Activated naive CD8-positive, alpha-beta T cell treated with anti-CD3 and anti-CD28 coated beads, Interleukin-2, amount 50 U/mL, for 24 hours (primary cell): ENCODE measurements at regions not wholly inside any gene's neighbourhood (a gene's known extent, or its start where the extent isn't known, plus 50 kb on each side); places are given as distances from the start of the nearest gene placed in this dataset.
A peak's percentile ranks its signal among the peaks of the same experiment; 100 is the strongest.

ENCODE experiments used
- ATAC-seq: fragments of 150-1000 bp; cut with Tn5 transposase; one replicate; pipeline ENCODE4 v1.10.0; 2021
- DNase-seq: peaks from one replicate; pipeline ENCODE4 v3.0.0; 2021
- H3K27ac Mint-ChIP-seq: one replicate; pipeline ENCODE4 v1.8.0; 2021; ENCODE audit warnings: mild to moderate bottlenecking, mixed read lengths
- H3K27me3 Mint-ChIP-seq: one replicate; pipeline ENCODE4 v1.8.0; 2021; ENCODE audit warnings: mixed read lengths
- H3K36me3 Mint-ChIP-seq: one replicate; pipeline ENCODE4 v1.8.0; 2021; ENCODE audit warnings: low read depth, mixed read lengths
- H3K4me1 Mint-ChIP-seq: one replicate; pipeline ENCODE4 v1.8.0; 2021; ENCODE audit warnings: mixed read lengths
- H3K4me3 Mint-ChIP-seq: one replicate; pipeline ENCODE4 v1.8.0; 2021; ENCODE audit warnings: mild to moderate bottlenecking, moderate library complexity, mixed read lengths
- H3K9me3 Mint-ChIP-seq: one replicate; pipeline ENCODE4 v1.8.0; 2021; ENCODE audit warnings: mixed read lengths

DNA sequence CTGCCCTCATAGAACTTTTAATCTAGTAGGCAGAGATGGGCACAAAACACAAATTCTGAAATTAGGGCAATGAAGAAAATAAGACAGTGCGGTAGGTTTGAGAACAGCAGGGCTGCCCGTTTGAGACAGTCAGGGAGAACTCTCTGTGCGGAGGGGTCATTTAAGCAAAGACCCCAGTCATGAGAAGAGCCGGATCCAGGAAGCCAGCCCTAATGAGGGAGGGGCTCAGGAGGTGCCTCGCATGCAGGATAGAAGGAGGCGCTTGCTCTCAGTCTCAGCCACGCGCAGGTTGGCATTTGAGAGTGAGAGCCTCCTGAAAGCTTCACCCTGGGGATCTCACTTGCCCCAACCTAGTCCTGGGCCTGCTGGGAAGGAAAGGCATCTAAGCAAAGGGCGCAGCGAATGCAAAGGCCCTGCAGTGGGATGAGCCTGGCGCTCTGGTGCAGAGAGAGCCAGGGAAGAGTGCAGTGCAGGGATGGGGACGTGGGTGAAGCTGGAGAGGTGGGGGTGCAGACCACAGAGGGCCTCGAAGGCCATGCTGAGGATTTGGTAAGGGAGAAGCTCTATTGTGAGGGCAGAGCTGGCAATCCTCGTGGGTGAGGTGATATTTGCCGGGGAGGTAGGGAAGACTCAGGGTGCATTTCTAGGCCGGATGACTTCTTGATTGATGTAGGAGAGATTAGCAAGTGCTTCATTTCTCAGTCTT is 130.0 kb upstream of the PTPN1 start:
- Mint-ChIP-seq H3K4me3 (no peak overlapping the region), H3K9me3 (no peaks in the 10 kb centered on the region), H3K27me3 (peaks cover 2% of the 10 kb centered on the region), H3K4me1 (peaks cover 37% of the 10 kb centered on the region), H3K27ac (peak overlapping the region; percentile 62), H3K36me3 (no peaks in the 10 kb centered on the region)
- DNase-seq (no peak), ATAC-seq (no peak)

DNA sequence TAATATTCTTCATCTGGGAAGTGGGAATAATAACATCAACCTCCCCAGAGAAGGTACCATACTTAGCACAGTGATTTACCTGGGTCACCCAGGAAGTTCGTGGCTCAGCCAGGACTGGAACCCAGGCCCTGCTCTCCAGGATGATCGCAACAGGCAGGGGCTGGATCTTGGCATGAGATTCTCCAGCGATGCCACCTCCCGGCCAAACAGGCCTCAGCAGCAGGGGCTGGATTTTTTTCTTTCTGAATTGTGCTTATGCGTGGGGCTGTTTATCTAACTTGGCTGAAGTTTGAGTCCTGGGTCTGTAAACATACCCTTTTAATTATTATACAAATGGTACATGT is 129.5 kb upstream of the PTPN1 start:
- H3K27ac Mint-ChIP-seq = no peak overlapping the region

DNA sequence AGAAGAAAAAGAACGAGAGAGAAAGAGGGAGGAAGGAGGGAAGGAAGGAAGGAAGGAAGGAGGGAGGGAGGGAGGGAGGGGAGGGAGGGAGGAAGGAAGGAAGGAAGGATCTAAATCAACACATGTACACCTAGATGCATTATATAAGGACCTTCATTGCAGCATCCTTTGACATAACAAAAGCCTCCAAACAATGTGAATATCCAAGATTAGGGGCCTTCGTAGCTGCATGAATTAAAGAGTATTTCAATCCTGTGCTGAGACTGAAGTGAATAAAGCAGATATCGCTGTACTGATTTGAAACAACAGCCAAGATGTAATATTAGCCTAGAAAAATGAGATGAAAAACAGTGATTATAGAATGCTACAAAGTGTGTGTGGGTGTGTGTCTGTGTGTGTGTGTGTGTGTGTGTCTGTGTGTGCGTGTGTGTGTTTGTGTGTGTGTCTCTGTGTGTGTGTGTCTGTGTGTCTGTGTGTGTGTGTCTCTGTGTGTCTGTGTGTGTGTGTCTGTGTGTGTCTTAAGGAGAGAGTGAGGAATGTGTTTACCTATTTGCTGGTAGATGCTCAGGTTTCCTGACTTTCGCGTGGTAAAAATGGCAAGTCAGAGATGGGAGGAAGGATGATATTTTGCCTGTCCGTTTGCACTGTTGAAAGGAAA is 129.0 kb upstream of the PTPN1 start:
- Mint-ChIP-seq H3K4me1 (peaks cover 47% of the 10 kb centered on the region), H3K27me3 (peaks cover 2% of the 10 kb centered on the region), H3K4me3 (no peak overlapping the region), H3K36me3 (no peaks in the 10 kb centered on the region), H3K27ac (peak overlapping the region; percentile 65), H3K9me3 (no peaks in the 10 kb centered on the region)
- ATAC-seq = no peak
- no peak for DNase-seq

More for the DNA sequence above, 129.5 kb upstream of the PTPN1 start:
- DNase-seq = no peak
- no peak overlapping the region for H3K4me3 Mint-ChIP-seq
- H3K36me3 Mint-ChIP-seq = no peaks in the 10 kb centered on the region
- H3K9me3 Mint-ChIP-seq = no peaks in the 10 kb centered on the region
- no peak for ATAC-seq
- peaks cover 41% of the 10 kb centered on the region for H3K4me1 Mint-ChIP-seq
- peaks cover 2% of the 10 kb centered on the region for H3K27me3 Mint-ChIP-seq

DNA sequence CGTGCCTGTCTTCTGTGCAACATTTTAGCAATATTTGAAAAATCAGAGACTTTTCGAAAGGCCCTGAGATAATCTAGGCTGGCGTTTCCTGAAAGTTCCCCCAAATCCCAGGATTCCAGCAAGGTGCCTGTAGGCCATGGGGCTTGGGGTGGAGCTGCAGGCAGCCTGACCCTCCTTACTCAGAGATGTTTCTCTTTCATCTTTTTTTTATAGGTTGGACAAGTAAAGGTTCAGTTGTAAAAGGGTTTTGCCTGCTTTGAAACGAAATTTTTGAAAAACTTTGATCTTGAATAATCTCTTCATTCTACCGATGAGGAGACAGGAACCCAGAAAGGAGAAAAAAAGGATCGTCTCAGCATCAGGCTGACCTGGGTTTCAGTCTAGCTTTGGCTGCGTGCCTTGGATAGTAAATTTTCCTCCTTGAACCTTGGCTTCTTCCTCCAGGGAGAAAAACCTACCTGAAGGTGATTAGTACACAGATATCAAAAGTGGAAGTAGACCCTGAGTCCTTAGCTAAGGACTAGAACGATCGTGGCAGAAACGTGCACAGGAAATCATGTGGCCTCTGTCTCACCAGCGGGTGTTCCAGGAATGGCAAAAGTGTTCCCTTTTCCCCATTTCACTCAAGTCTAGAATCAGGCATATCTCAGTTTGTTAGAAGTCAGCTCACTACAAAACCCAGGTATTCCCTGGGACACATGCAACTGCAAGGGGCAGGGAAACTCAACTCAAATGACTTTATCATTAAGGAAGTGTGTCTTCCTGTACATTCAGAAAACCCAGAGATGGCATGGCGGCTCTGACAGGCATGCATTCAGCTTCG is 128.2 kb upstream of the PTPN1 start:
- H3K9me3 Mint-ChIP-seq = no peaks in the 10 kb centered on the region
- peaks cover 2% of the 10 kb centered on the region for H3K27me3 Mint-ChIP-seq
- ATAC-seq (no peak), DNase-seq (peak; percentile 22)
- peak overlapping the region; percentile 27 for H3K4me3 Mint-ChIP-seq
- H3K4me1 Mint-ChIP-seq = peaks cover 52% of the 10 kb centered on the region
- H3K36me3 Mint-ChIP-seq = no peaks in the 10 kb centered on the region
- H3K27ac Mint-ChIP-seq = peak overlapping the region; percentile 79

DNA sequence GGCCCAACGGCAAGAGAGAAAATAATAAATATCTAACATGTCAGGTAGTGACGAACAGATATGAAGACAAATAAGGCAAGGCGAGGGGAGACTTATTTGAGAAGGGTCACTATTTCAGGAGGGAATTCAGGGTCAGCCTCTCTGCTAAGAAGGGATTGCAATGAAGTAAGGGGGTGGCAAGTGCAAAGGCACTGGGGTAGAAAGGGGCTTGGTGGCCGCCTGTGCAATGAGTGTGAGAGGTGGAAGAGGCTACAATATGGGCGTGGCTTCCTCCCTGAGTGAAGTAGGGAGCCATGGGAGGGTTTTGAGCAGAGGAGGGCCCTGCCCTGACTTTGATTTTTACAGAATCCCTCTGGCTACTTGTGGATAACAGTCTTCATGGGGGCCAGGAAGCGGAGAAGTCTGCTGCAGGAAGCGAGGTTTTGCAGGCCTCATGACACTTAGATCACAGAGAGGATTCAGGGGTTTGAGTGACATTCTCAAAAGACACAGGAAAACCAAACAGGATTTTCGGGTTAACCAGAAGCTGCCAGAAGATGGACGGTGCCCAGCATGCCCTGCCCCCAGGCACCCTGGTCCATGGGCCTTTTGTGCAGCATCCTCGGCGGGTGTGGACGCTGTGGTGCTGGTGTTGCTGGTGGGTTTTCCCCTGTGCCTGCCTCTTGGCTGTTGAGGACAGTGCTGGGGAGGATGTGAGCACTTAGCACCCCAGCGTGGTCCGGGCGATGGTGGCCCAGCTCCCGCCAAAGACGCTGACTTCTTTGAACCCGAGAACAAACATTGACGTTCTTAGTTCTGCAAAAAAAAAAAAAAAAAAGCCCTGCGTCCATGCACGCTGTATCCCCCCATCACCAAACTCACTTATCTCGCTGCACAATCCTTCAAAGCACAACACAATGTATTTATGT is 124.2 kb upstream of the PTPN1 start:
- peak overlapping the region; percentile 32 for H3K4me3 Mint-ChIP-seq
- no peaks in the 10 kb centered on the region for H3K9me3 Mint-ChIP-seq
- DNase-seq (peak; percentile 64), ATAC-seq (peak; percentile 91)
- peaks cover 3% of the 10 kb centered on the region for H3K27me3 Mint-ChIP-seq
- H3K36me3 Mint-ChIP-seq = no peaks in the 10 kb centered on the region
- H3K4me1 Mint-ChIP-seq = peaks cover 61% of the 10 kb centered on the region
- peak overlapping the region; percentile 77 for H3K27ac Mint-ChIP-seq

DNA sequence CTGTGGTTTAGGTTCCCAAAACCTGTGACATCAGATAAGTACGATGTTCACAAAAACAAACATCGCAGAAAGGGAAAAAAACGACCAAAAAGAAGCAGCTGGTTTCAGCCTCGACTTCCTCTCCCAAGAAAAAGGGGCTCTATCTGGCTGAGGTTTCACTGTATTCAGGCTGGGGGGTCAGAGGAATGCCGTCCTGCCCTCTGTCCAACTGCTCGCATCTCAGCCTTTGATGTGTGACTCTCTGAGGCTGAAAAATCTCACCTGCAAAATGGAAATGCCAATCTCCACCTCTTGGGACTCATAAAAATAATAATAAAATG is 123.6 kb upstream of the PTPN1 start:
- no peaks in the 10 kb centered on the region for H3K9me3 Mint-ChIP-seq
- H3K27ac Mint-ChIP-seq = peak overlapping the region; percentile 77
- no peak for ATAC-seq
- DNase-seq = no peak
- no peaks in the 10 kb centered on the region for H3K36me3 Mint-ChIP-seq
- H3K4me3 Mint-ChIP-seq = peak overlapping the region; percentile 32
- peaks cover 3% of the 10 kb centered on the region for H3K27me3 Mint-ChIP-seq
- H3K4me1 Mint-ChIP-seq = peaks cover 55% of the 10 kb centered on the region

DNA sequence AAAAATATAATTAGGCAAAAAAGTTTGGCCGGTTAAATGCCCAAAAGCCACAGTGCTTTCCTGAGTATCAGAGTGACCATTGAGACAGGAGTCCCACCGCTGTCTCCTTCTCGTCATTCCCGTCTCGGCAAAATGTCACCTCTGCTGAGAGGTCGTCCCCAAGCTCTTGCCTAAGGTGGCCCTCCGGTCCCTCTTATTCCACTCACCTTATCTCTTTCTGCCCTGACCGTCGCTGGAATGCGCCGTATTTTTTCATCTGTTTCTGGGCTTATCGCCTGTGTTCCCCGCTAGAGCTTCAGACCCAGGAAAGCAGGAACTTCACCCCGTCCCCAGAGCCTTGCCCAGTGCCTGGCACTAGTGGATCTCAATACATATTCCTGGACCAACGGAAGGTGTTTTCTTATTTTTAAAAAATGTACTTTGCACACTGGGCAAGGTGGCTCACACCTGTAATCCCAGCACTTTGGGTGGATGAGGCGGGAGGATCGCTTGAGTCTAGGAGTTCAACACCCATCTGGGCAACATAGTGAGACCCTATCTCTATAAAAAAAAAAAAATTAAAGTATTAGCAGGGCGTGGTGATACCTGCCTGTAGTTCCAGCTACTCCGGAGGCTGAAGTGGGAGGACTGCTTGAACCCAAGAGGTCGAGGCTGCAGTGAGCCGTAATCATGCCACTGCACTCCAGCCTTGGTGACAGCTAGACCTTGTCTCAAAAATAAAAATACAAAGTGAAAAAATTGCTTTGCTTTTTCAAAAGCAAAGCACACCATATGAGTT is 122.8 kb upstream of the PTPN1 start:
- no peak overlapping the region for H3K4me3 Mint-ChIP-seq
- DNase-seq = no peak
- peaks cover 50% of the 10 kb centered on the region for H3K4me1 Mint-ChIP-seq
- H3K36me3 Mint-ChIP-seq = no peaks in the 10 kb centered on the region
- H3K9me3 Mint-ChIP-seq = no peaks in the 10 kb centered on the region
- H3K27ac Mint-ChIP-seq = no peak overlapping the region
- ATAC-seq = no peak
- peaks cover 3% of the 10 kb centered on the region for H3K27me3 Mint-ChIP-seq

DNA sequence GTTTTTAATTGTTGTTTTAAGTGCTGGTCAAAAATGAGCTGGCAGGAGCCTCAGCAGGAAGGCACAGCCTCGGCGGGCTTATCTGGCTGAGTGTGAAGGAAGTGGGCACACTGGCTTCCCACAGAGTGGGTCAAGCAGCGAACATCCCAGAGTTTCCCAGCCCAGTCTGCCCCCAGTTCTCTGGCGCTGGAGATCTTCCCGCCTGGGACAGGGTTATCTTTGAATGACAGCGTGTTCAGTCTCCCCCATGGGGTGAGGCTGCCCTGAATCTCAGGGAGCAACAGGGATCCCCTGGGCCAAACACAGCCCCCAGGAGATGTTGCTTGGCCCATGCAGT is 122.2 kb upstream of the PTPN1 start:
- H3K9me3 Mint-ChIP-seq = no peaks in the 10 kb centered on the region
- DNase-seq (no peak), ATAC-seq (no peak)
- peaks cover 45% of the 10 kb centered on the region for H3K4me1 Mint-ChIP-seq
- peaks cover 3% of the 10 kb centered on the region for H3K27me3 Mint-ChIP-seq
- no peaks in the 10 kb centered on the region for H3K36me3 Mint-ChIP-seq
- H3K27ac Mint-ChIP-seq = no peak overlapping the region
- H3K4me3 Mint-ChIP-seq = no peak overlapping the region

DNA sequence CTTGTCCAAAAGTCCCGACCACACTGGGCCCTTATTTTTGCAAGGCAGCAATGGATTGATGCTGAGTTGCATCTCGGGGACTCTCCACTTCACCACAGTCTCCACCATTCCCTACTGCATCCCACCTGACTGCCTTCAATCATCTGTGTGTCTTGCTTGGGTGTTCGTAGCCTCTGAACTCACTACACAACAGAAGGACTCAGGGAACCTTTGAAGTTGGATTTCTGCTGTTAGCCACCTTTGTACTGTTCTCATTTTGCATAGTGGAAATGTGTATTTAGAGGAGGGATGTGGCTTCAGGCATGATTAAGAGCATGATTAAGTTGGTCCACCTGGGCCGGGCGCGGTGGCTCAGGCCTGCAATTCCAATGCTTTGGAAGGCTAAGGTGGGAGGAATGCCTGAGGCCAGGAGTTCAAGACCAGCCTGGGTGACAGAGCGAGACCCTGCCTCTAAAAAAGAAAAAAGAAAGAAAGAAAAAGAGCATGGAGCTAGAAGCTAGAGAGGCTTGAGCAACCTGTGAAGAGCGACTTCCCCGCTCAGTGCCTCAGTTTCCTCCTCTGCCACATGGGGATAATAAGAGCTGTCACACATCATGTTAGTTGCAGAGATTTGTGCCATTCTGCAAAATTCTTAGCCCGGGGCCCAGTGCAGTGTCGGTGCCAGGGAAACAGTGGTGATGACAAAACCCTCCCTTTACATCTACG is 121.3 kb upstream of the PTPN1 start:
- peaks cover 36% of the 10 kb centered on the region for H3K4me1 Mint-ChIP-seq
- no peak overlapping the region for H3K27ac Mint-ChIP-seq
- H3K36me3 Mint-ChIP-seq = no peaks in the 10 kb centered on the region
- no peak overlapping the region for H3K4me3 Mint-ChIP-seq
- peaks cover 3% of the 10 kb centered on the region for H3K27me3 Mint-ChIP-seq
- no peaks in the 10 kb centered on the region for H3K9me3 Mint-ChIP-seq
- ATAC-seq (no peak), DNase-seq (no peak)

DNA sequence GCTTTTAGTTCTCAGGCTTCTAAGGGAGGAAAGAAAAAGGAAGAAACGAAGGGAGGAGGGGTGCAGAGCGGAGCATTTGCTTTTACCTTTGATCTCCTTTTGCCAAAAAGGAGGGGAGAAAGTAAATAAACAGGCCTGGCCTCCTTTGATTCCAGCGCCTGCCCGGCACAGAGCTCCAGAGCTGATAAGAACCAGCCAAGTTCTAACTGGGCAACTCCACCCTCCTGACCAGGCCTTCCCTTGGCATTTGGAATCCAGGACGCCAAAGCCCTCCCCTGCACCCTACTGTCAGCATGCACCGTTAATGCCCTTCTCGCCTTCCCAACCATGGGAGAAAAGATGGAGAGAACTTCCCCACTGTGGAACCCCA is 120.8 kb upstream of the PTPN1 start:
- Mint-ChIP-seq H3K4me3 (no peak overlapping the region), H3K27me3 (peaks cover 3% of the 10 kb centered on the region), H3K27ac (no peak overlapping the region), H3K9me3 (no peaks in the 10 kb centered on the region), H3K4me1 (peaks cover 36% of the 10 kb centered on the region), H3K36me3 (no peaks in the 10 kb centered on the region)
- ATAC-seq (no peak), DNase-seq (no peak)

DNA sequence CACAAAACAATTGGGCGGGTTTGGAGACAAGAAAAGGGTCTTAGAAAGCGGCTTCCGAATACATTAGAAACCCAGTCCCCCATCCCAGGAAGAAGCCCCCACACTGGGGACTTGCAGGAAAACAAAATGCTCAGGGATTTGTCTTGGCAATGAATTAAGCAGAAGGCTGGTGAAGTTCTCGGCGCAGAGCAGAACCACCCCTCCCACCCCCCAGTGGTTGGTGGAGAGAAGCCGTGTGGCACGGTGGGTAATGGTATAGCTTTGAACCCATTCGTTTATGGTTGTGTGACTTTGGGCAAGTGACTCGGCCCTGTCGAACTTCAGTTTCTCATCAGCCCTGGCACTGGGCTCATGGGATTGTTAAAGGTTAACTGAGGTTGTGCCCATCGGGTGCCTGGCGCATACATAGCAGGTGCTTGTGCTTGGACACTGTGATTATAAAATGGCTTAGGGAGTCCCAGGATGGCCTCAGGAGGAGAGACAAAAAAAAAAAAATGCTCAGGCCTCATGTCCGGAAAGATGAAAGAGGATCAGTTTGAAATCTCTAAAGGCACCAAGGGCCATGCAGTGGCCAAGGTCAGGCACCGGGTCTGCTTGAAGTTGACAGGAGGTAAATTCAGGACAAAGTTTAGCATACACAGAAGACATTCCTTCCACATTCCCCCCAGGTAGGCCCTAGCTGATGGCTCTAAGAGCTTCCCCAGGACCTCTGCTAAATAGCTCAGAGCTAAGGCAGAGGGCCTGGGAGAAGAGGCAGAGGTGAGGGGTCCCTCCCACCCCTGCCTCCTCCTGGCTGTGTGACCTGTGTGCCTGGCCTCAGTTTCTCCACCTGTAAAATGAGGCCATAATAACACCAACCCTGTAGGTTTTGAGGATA is 120.1 kb upstream of the PTPN1 start:
- Mint-ChIP-seq H3K36me3 (no peaks in the 10 kb centered on the region), H3K4me1 (peaks cover 35% of the 10 kb centered on the region), H3K9me3 (no peaks in the 10 kb centered on the region)

DNA sequence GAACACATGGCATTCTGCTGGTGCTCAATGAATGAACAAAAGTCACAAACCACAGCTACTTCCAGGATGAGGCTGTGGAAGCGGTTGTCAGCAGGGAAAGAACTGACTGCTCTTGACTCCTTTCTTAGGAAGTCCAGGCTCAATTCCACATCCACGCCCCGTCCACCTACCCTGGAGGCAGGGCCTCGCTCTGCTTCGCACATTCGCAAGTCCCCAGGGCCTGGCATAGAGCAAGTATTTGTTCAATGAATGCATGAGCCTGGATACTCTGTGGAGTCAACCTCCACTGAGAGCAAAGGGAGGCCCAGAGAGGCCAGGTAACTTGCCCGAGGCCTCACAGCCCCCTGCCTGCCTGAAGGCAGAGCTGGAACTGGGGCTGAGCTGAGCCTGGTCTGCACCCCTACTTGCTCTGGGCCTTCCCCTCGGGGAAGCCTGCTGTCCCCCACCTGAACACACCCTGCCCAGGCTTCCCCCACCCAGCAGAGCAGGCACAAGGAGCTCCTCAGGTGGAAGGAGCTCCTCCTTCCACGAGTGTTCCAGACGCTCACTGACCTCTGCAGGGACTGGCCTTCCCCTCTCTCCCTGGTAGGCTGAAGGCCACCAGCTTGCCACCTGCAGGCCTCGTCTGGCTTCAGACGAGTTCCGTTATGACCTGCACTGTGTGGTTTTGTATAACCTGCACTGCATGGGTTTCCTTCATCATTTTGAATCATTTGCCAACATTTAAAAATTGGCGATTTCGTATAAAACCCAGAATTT is 119.3 kb upstream of the PTPN1 start:
- Mint-ChIP-seq H3K4me1 (peaks cover 29% of the 10 kb centered on the region), H3K4me3 (no peak overlapping the region), H3K9me3 (no peaks in the 10 kb centered on the region), H3K27me3 (peaks cover 3% of the 10 kb centered on the region), H3K36me3 (no peaks in the 10 kb centered on the region), H3K27ac (no peak overlapping the region)
- no peak for DNase-seq
- ATAC-seq = no peak

More for the DNA sequence above, 120.1 kb upstream of the PTPN1 start:
- H3K27ac Mint-ChIP-seq = no peak overlapping the region
- H3K27me3 Mint-ChIP-seq = peaks cover 3% of the 10 kb centered on the region
- DNase-seq = no peak
- ATAC-seq = no peak
- H3K4me3 Mint-ChIP-seq = no peak overlapping the region
